ENCODE measurements at regions not wholly inside any gene's neighbourhood (a gene's known extent, or its start where the extent isn't known, plus 50 kb on each side); places are given as distances from the start of the nearest gene placed in this dataset.

GRCh38 chr5:83802686-83803085, 82.0 kb upstream of the HAPLN1 start:
- H4K20me1 ChIP-seq (ENCODE audit: control insufficient read depth, insufficient read depth): no peaks in the 10 kb centered on the region
- ChIA-PET SMC1A (ENCODE audit: uncharacterized antibody, unreplicated experiment) (no interaction called here), CTCF (no interaction called here), RAD21 (ENCODE audit: unreplicated experiment) (no interaction called here), POLR2A (no interaction called here)
- FAIRE-seq (no peak), ATAC-seq (no peak), DNase-seq (ENCODE audit: low read depth, low spot score) (no peak)
- H3K9ac ChIP-seq (ENCODE audit: control insufficient read depth, insufficient read depth, low read length): no peak overlapping the region
- H3K36me3 ChIP-seq (ENCODE audit: control insufficient read depth in 2 of 2, insufficient read depth in 2 of 2, low read length in 1 of 2): no peaks in the 10 kb centered on the region
- no peaks in the 10 kb centered on the region for H3K9me3 ChIP-seq (replicated peaks; ENCODE audit: control insufficient read depth, insufficient read depth, low read length)
- no peak overlapping the region for H3K4me3 ChIP-seq
- intact Hi-C loops (cut with micrococcal nuclease; ENCODE audit: unreplicated experiment) (no loop called here), in situ Hi-C loops (cut with MboI) (no loop called here)
- no peaks in the 10 kb centered on the region for H3K27me3 ChIP-seq (replicated peaks in 1 of 2; ENCODE audit: control insufficient read depth in 2 of 2, insufficient read depth in 2 of 2, low read length in 1 of 2)
- no peak overlapping the region for H3K27ac ChIP-seq (ENCODE audit: control insufficient read depth, insufficient read depth)
- 15% methylated on average over 2 of the region's 2 CpGs for WGBS (ENCODE audit: insufficient coverage, insufficient replicate concordance, low lambda C conversion rate, missing lambda C conversion rate)
- no peaks in the 10 kb centered on the region for H3K79me2 ChIP-seq (ENCODE audit: control insufficient read depth, insufficient read depth, low read length)
- BruUV-seq (replicated peaks): no TSS peak
- TF ChIP-seq MEF2B (IDR thresholded peaks at IDR 0.05; ENCODE audit: partially characterized antibody, poor library complexity, severe bottlenecking) (no peak), FOS (IDR thresholded peaks at IDR 0.05; ENCODE audit: borderline replicate concordance, extremely low read depth, insufficient read length) (no peak), BMI1 (IDR thresholded peaks at IDR 0.05; ENCODE audit: borderline replicate concordance) (no peak), SMARCA5 (IDR thresholded peaks at IDR 0.05) (no peak), NBN (IDR thresholded peaks at IDR 0.05) (no peak), MTA3 (IDR thresholded peaks at IDR 0.05; ENCODE audit: borderline replicate concordance, low read length) (no peak), CEBPB (IDR thresholded peaks at IDR 0.05; ENCODE audit: borderline replicate concordance in 1 of 2, low read depth in 2 of 2, low read length in 2 of 2) (no peak), IRF3 (IDR thresholded peaks at IDR 0.05) (no peak)
- TF ChIP-seq, protein P1, sequence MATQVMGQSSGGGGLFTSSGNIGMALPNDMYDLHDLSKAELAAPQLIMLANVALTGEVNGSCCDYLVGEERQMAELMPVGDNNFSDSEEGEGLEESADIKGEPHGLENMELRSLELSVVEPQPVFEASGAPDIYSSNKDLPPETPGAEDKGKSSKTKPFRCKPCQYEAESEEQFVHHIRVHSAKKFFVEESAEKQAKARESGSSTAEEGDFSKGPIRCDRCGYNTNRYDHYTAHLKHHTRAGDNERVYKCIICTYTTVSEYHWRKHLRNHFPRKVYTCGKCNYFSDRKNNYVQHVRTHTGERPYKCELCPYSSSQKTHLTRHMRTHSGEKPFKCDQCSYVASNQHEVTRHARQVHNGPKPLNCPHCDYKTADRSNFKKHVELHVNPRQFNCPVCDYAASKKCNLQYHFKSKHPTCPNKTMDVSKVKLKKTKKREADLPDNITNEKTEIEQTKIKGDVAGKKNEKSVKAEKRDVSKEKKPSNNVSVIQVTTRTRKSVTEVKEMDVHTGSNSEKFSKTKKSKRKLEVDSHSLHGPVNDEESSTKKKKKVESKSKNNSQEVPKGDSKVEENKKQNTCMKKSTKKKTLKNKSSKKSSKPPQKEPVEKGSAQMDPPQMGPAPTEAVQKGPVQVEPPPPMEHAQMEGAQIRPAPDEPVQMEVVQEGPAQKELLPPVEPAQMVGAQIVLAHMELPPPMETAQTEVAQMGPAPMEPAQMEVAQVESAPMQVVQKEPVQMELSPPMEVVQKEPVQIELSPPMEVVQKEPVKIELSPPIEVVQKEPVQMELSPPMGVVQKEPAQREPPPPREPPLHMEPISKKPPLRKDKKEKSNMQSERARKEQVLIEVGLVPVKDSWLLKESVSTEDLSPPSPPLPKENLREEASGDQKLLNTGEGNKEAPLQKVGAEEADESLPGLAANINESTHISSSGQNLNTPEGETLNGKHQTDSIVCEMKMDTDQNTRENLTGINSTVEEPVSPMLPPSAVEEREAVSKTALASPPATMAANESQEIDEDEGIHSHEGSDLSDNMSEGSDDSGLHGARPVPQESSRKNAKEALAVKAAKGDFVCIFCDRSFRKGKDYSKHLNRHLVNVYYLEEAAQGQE (IDR thresholded peaks at IDR 0.05; ENCODE audit: low read depth, low read length): no peak
- TF ChIP-seq, protein P2, sequence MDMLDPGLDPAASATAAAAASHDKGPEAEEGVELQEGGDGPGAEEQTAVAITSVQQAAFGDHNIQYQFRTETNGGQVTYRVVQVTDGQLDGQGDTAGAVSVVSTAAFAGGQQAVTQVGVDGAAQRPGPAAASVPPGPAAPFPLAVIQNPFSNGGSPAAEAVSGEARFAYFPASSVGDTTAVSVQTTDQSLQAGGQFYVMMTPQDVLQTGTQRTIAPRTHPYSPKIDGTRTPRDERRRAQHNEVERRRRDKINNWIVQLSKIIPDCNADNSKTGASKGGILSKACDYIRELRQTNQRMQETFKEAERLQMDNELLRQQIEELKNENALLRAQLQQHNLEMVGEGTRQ (IDR thresholded peaks at IDR 0.05; ENCODE audit: borderline replicate concordance, low read depth, low read length): no peak
- TF ChIP-seq, protein P3, sequence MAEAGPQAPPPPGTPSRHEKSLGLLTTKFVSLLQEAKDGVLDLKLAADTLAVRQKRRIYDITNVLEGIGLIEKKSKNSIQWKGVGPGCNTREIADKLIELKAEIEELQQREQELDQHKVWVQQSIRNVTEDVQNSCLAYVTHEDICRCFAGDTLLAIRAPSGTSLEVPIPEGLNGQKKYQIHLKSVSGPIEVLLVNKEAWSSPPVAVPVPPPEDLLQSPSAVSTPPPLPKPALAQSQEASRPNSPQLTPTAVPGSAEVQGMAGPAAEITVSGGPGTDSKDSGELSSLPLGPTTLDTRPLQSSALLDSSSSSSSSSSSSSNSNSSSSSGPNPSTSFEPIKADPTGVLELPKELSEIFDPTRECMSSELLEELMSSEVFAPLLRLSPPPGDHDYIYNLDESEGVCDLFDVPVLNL (IDR thresholded peaks at IDR 0.05; ENCODE audit: low read depth, low read length): no peak
- TF ChIP-seq, protein P4, sequence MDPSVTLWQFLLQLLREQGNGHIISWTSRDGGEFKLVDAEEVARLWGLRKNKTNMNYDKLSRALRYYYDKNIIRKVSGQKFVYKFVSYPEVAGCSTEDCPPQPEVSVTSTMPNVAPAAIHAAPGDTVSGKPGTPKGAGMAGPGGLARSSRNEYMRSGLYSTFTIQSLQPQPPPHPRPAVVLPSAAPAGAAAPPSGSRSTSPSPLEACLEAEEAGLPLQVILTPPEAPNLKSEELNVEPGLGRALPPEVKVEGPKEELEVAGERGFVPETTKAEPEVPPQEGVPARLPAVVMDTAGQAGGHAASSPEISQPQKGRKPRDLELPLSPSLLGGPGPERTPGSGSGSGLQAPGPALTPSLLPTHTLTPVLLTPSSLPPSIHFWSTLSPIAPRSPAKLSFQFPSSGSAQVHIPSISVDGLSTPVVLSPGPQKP (IDR thresholded peaks at IDR 0.05; ENCODE audit: low read depth, low read length): no peak
- H2AFZ ChIP-seq (ENCODE audit: control insufficient read depth, low read depth, low read length): no peak overlapping the region
- H3K4me2 ChIP-seq (ENCODE audit: control insufficient read depth, insufficient read depth): no peak overlapping the region
- no peaks in the 10 kb centered on the region for H3K4me1 ChIP-seq (ENCODE audit: control insufficient read depth, insufficient read depth, low read length)
